Body of pancreas (tissue), 4 donors: ENCODE measurements at regions not wholly inside any gene's neighbourhood (a gene's known extent, or its start where the extent isn't known, plus 50 kb on each side); places are given as distances from the start of the nearest gene placed in this dataset.

Experiments
- ATAC-seq: fragments of 150-250 bp; one replicate; pipeline ENCODE4 v1.9.1; 2016
- DNase-seq, 4 donors: peaks; one replicate each; pipeline ENCODE4 v3.0.0-alpha.2; 2019
- H3K27ac ChIP-seq, 4 donors: fragments of 200-600 bp; sonication (generic); 1 replicate in 3 of 4; 2 replicates in 1 of 4; pipeline versions ENCODE4 v1.5.1 to v1.6.1; 2016 to 2019; ENCODE audit warnings: mild to moderate bottlenecking in 1 of 4, mixed read lengths in 1 of 4, moderate library complexity in 1 of 4
- H3K27me3 ChIP-seq, 2 donors: fragments of 200-600 bp; sonication (generic); one replicate each; pipeline ENCODE4 v1.6.0; 2016; ENCODE audit warnings: mild to moderate bottlenecking in 1 of 2
- H3K36me3 ChIP-seq, 2 donors: fragments of 200-600 bp; sonication (generic); replicated peaks in 1 of 2; 2 replicates each; pipeline ENCODE4 v1.5.1; 2016; ENCODE audit warnings: low read depth in 2 of 2; ENCODE audit not compliant: insufficient read depth in 1 of 2
- H3K4me1 ChIP-seq: fragments of 200-600 bp; sonication (generic); one replicate; pipeline ENCODE4 v1.6.0; 2016
- H3K4me3 ChIP-seq, 2 donors: fragments of 200-600 bp; sonication (generic); 1 replicate in 1 of 2; 2 replicates in 1 of 2; pipeline ENCODE4 v1.5.1; 2016 to 2019
- H3K9me3 ChIP-seq, 3 donors: fragments of 200-600 bp; sonication (generic); 1 replicate in 2 of 3; 2 replicates in 1 of 3; pipeline ENCODE4 v1.5.1; 2016
- POLR2A ChIP-seq, 3 donors: fragments of 450-650 bp; IDR thresholded peaks; one replicate each; pipeline ENCODE4 v1.6.1; 2016; ENCODE audit warnings: antibody characterized with exemption in 3 of 3, mild to moderate bottlenecking in 2 of 3
- WGBS, 2 donors: methylation state at CpG; one replicate each; pipeline ENCODE4 v1.1.5; 2017; 5-methylcytosine and 5-hydroxymethylcytosine counted together
- intact Hi-C: fragments of 100-400 bp; cut with DNase I; formaldehyde crosslinking; loops from one replicate; pipeline ENCODE4 v1.15.1; 2023
- TF ChIP-seq, protein P1 (sequence below), 7 experiments: fragments of 450-650 bp in 4 of 7; fragments of 200-600 bp in 3 of 7; sonication (generic) in 3 of 7; IDR thresholded peaks; one replicate each; pipeline ENCODE4 v1.5.1; 2016 to 2019; ENCODE audit warnings: antibody characterized with exemption in 7 of 7

GRCh38 chr2:154924531-154924930, 226.0 kb downstream of the KCNJ3 start:
- DNase-seq (no peak), ATAC-seq (no peak)
- no peak overlapping the region for H3K4me3 ChIP-seq
- no peaks in the 10 kb centered on the region for H3K4me1 ChIP-seq
- TF ChIP-seq, protein P1, sequence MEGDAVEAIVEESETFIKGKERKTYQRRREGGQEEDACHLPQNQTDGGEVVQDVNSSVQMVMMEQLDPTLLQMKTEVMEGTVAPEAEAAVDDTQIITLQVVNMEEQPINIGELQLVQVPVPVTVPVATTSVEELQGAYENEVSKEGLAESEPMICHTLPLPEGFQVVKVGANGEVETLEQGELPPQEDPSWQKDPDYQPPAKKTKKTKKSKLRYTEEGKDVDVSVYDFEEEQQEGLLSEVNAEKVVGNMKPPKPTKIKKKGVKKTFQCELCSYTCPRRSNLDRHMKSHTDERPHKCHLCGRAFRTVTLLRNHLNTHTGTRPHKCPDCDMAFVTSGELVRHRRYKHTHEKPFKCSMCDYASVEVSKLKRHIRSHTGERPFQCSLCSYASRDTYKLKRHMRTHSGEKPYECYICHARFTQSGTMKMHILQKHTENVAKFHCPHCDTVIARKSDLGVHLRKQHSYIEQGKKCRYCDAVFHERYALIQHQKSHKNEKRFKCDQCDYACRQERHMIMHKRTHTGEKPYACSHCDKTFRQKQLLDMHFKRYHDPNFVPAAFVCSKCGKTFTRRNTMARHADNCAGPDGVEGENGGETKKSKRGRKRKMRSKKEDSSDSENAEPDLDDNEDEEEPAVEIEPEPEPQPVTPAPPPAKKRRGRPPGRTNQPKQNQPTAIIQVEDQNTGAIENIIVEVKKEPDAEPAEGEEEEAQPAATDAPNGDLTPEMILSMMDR (IDR thresholded peaks at IDR 0.05): no peak
- no peak for TF ChIP-seq POLR2A (IDR thresholded peaks at IDR 0.05)
- no peaks in the 10 kb centered on the region for H3K9me3 ChIP-seq
- WGBS, 2 donors: 90 to 92% methylated on average over 3 of the region's 3 CpGs
- no peaks in the 10 kb centered on the region for H3K27me3 ChIP-seq
- H3K27ac ChIP-seq: no peak overlapping the region
- intact Hi-C loops: no loop called here
- no peaks in the 10 kb centered on the region for H3K36me3 ChIP-seq

GRCh38 chr2:154914561-154914960, 216.1 kb downstream of the KCNJ3 start:
- H3K27me3 ChIP-seq: no peaks in the 10 kb centered on the region
- TF ChIP-seq, protein P1 (IDR thresholded peaks at IDR 0.05): no peak
- TF ChIP-seq POLR2A (IDR thresholded peaks at IDR 0.05): no peak
- H3K4me1 ChIP-seq: no peaks in the 10 kb centered on the region
- ATAC-seq (no peak), DNase-seq (no peak)
- no peaks in the 10 kb centered on the region for H3K9me3 ChIP-seq
- intact Hi-C loops: no loop called here
- no peaks in the 10 kb centered on the region for H3K36me3 ChIP-seq
- H3K4me3 ChIP-seq: no peak overlapping the region
- H3K27ac ChIP-seq: no peak overlapping the region
- WGBS, 2 donors: 31 to 33% methylated on average over 3 of the region's 3 CpGs

DNA sequence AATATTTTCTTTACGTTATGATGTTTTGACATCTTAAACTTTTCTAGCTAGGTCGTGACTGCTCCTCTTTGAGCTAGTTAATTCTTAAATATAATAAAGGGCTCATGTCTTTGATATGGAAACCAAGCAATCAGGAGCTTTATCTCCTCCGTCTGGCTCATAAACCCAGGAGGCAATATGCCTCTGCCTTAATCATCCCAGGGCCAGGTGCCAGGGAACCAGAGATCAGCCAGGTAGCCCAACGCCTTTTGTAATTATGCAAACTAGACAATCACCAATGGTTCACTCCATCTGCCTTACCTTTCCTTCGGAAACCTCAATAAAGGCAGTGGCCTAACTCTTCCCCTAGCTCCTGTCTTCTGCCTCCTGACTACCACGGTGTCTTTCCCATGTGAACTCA, 213.7 kb downstream of the KCNJ3 start:
- no peak for DNase-seq
- no peak for TF ChIP-seq POLR2A (IDR thresholded peaks at IDR 0.05)
- TF ChIP-seq, protein P1 (IDR thresholded peaks at IDR 0.05): no peak

DNA sequence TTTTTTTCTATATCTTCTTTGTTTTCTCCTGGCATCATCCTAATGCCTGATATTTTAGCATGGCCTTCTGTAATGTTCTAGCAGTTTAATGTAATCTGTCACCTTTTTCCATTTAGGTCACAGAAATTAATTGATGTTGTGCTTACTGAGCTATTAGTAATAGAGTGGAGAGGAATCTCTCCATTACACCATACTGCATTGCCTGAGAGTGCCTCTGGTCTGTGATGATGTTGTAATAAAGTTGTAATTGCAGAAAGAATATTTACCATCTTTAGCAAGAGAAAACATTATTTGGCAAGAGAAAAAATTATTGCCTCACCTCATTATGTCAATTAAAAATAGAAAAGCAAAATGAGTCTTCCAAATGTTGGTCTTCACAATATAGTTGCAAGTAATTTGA, 213.2 kb downstream of the KCNJ3 start:
- H3K4me1 ChIP-seq: no peaks in the 10 kb centered on the region

More for the DNA sequence above, 213.7 kb downstream of the KCNJ3 start:
- intact Hi-C loops: no loop called here
- Histone ChIP-seq H3K36me3 (no peaks in the 10 kb centered on the region), H3K4me3 (no peak overlapping the region), H3K4me1 (no peaks in the 10 kb centered on the region), H3K27ac (no peak overlapping the region), H3K9me3 (no peaks in the 10 kb centered on the region), H3K27me3 (no peaks in the 10 kb centered on the region)
- 82 to 88% methylated on average over 6 of the region's 6 CpGs for WGBS, 2 donors
- ATAC-seq: no peak

DNA sequence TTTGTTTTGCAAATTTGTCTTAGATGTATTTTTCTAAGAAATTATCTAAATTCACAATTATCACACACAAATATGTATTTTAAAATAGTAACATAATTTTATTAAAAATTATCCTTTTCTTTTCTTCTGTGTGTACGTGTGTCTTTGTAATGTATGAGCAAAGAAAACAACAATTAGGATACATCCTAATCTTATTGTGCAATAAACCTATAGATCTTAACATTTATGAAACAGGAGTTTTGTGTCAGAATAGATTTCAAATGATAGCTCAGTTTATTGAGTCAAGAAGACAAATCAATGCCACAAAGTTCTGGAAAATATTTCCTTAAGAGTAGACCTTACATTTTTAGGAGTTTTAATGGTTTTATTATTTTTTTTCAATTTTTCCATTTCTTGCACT, 212.2 kb downstream of the KCNJ3 start:
- ATAC-seq (no peak), DNase-seq (no peak)
- Histone ChIP-seq H3K27ac (no peak overlapping the region), H3K9me3 (no peaks in the 10 kb centered on the region), H3K4me1 (no peaks in the 10 kb centered on the region), H3K4me3 (no peak overlapping the region), H3K36me3 (no peaks in the 10 kb centered on the region), H3K27me3 (no peaks in the 10 kb centered on the region)
- TF ChIP-seq, protein P1 (IDR thresholded peaks at IDR 0.05): no peak
- no peak for TF ChIP-seq POLR2A (IDR thresholded peaks at IDR 0.05)
- WGBS, 2 donors: 84 to 91% methylated on average over 1 of the region's 1 CpG
- intact Hi-C loops: no loop called here

More for the DNA sequence above, 213.2 kb downstream of the KCNJ3 start:
- no peaks in the 10 kb centered on the region for H3K27me3 ChIP-seq
- H3K27ac ChIP-seq: no peak overlapping the region
- no peaks in the 10 kb centered on the region for H3K36me3 ChIP-seq
- ATAC-seq: no peak
- DNase-seq: no peak
- H3K4me3 ChIP-seq: no peak overlapping the region
- intact Hi-C loops: no loop called here
- TF ChIP-seq, protein P1 (IDR thresholded peaks at IDR 0.05): no peak
- no peak for TF ChIP-seq POLR2A (IDR thresholded peaks at IDR 0.05)
- H3K9me3 ChIP-seq: no peaks in the 10 kb centered on the region
